ENCODE measurements at regions not wholly inside any gene's neighbourhood (a gene's known extent, or its start where the extent isn't known, plus 50 kb on each side); places are given as distances from the start of the nearest gene placed in this dataset.

- ATAC-seq (ENCODE audit: insufficient read depth, low FRiP score) (no peak), DNase-seq (no peak)
- H3K9ac ChIP-seq (ENCODE audit: insufficient read depth in 1 of 2, low read length in 2 of 2): no peak overlapping the region
- H3K4me3 ChIP-seq: no peak overlapping the region
- no peak overlapping the region for H3K27ac ChIP-seq (ENCODE audit: low read depth in 1 of 2, low read length in 1 of 2)
- TF ChIP-seq CTCF (IDR thresholded peaks at IDR 0.05; ENCODE audit: control extremely low read depth, extremely low read depth): no peak
- H3K9me3 ChIP-seq (ENCODE audit: control insufficient read depth in 4 of 4, insufficient read depth in 3 of 4, low read length in 3 of 4): no peaks in the 10 kb centered on the region
- H3K27me3 ChIP-seq (ENCODE audit: control insufficient read depth in 3 of 3, insufficient read depth in 3 of 3, low read length in 2 of 3): no peaks in the 10 kb centered on the region
- H3K36me3 ChIP-seq (ENCODE audit: control insufficient read depth in 4 of 4, insufficient read depth in 4 of 4, low read length in 4 of 4): no peaks in the 10 kb centered on the region
- no peaks in the 10 kb centered on the region for H3K4me1 ChIP-seq (ENCODE audit: control insufficient read depth in 5 of 5, insufficient read depth in 5 of 5, low read length in 5 of 5)
- 91 to 94% methylated on average over 2 of the region's 2 CpGs for WGBS, 2 donors
These were observed 128.9 kb upstream of the IL12B start for GRCh38 chr5:159459132-159459627.

DNA sequence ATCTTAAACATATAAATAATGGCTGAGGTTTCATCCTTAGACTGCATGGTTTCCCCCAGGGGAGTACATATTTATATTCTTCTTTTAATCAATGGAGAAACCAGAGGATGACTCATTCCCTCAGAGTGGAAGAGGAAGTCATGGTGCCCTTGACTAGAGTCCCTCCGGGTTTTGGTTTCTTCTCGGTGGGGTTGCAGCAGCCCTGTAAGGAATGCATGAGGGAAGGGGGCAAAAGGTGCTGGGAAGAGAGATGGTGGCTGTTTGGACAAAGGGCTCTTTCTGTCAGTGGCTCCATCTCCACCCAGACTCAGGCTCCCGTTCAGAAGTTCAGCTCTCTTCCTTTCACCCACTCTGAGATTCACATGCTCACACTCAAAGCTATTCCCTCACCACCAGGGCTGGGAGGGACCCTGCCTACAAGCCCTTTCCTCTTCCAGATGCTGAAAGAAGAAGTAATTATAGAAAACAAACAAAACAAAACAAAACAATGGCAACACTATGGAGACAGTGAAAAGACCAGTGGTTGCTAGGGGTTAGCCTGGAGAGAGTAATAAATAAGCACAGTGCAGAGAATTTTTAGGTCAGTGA lies 129.8 kb upstream of the IL12B start:
- ATAC-seq (ENCODE audit: insufficient read depth, low FRiP score) (no peak), DNase-seq (no peak)
- Histone ChIP-seq H3K27ac (ENCODE audit: low read depth in 1 of 2, low read length in 1 of 2) (no peak overlapping the region), H3K4me3 (no peak overlapping the region), H3K9ac (ENCODE audit: insufficient read depth in 1 of 2, low read length in 2 of 2) (no peak overlapping the region), H3K9me3 (ENCODE audit: control insufficient read depth in 4 of 4, insufficient read depth in 3 of 4, low read length in 3 of 4) (no peaks in the 10 kb centered on the region), H3K36me3 (ENCODE audit: control insufficient read depth in 4 of 4, insufficient read depth in 4 of 4, low read length in 4 of 4) (no peaks in the 10 kb centered on the region), H3K27me3 (ENCODE audit: control insufficient read depth in 3 of 3, insufficient read depth in 3 of 3, low read length in 2 of 3) (no peaks in the 10 kb centered on the region), H3K4me1 (ENCODE audit: control insufficient read depth in 5 of 5, insufficient read depth in 5 of 5, low read length in 5 of 5) (no peaks in the 10 kb centered on the region)
- TF ChIP-seq CTCF (IDR thresholded peaks at IDR 0.05; ENCODE audit: control extremely low read depth, extremely low read depth): no peak
- 40 to 41% methylated on average over 3 of the region's 3 CpGs for whole genome bisulfite sequencing, 2 donors

- Histone ChIP-seq H3K4me3 (no peak overlapping the region), H3K27me3 (ENCODE audit: control insufficient read depth in 3 of 3, insufficient read depth in 3 of 3, low read length in 2 of 3) (no peaks in the 10 kb centered on the region), H3K27ac (ENCODE audit: low read depth in 1 of 2, low read length in 1 of 2) (no peak overlapping the region), H3K36me3 (ENCODE audit: control insufficient read depth in 4 of 4, insufficient read depth in 4 of 4, low read length in 4 of 4) (no peaks in the 10 kb centered on the region), H3K9ac (ENCODE audit: insufficient read depth in 1 of 2, low read length in 2 of 2) (no peak overlapping the region), H3K9me3 (ENCODE audit: control insufficient read depth in 4 of 4, insufficient read depth in 3 of 4, low read length in 3 of 4) (no peaks in the 10 kb centered on the region), H3K4me1 (ENCODE audit: control insufficient read depth in 5 of 5, insufficient read depth in 5 of 5, low read length in 5 of 5) (no peaks in the 10 kb centered on the region)
- TF ChIP-seq CTCF (IDR thresholded peaks at IDR 0.05; ENCODE audit: control extremely low read depth, extremely low read depth): no peak
- ATAC-seq (ENCODE audit: insufficient read depth, low FRiP score) (peak; percentile 13), DNase-seq (no peak)
- 68 to 72% methylated on average over 1 of the region's 1 CpG for WGBS, 2 donors
These were observed 133.5 kb upstream of the IL12B start for GRCh38 chr5:159463590-159464321.
